PC-3 (cell line): ENCODE measurements at regions not wholly inside any gene's neighbourhood (a gene's known extent, or its start where the extent isn't known, plus 50 kb on each side); places are given as distances from the start of the nearest gene placed in this dataset.
A peak's percentile ranks its signal among the peaks of the same experiment; 100 is the strongest.

Source experiments
- ATAC-seq: fragments of 200-7000 bp; cut with Tn5 transposase; 2 replicates; pipeline ENCODE4 v1.9.1; 2020; ENCODE audit warnings: mild to moderate bottlenecking, moderate library complexity
- BruUV-seq: library from RNA; stranded (reverse); fragments of 400-500 nt; replicated peaks from 2 replicates; lab custom pipeline; 2021; lab: Mats Ljungman, UMichigan
- CTCF ChIA-PET: fragments of 300-600 bp; sonication (Branson Sonifier 250); formaldehyde crosslinking; loops from one replicate; lab custom pipeline; 2022; ENCODE audit warnings: antibody characterized with exemption; lab: Charles Lee
- POLR2A ChIA-PET: fragments of 300-600 bp; sonication (Branson Sonifier 250); formaldehyde crosslinking; loops from one replicate; lab custom pipeline; 2022; ENCODE audit warnings: antibody characterized with exemption; ENCODE audit not compliant: unreplicated experiment; lab: Charles Lee
- DNase-seq: peaks from one replicate; pipeline ENCODE4 v3.0.0-alpha.2; 2015
- H2AFZ ChIP-seq: fragments of 300-600 bp; sonication (generic); 2 replicates; pipeline ENCODE4 v1.6.0; 2016; ENCODE audit warnings: antibody characterized with exemption, low read length
- H3F3A ChIP-seq: fragments of 300-600 bp; sonication (generic); one replicate; pipeline ENCODE4 v1.6.0; 2017; ENCODE audit warnings: antibody characterized with exemption, low read length, control low read depth, mild to moderate bottlenecking; ENCODE audit not compliant: unreplicated experiment
- H3K27ac ChIP-seq: fragments of 300-600 bp; sonication (generic); 2 replicates; pipeline ENCODE4 v1.5.1; 2016; ENCODE audit warnings: mild to moderate bottlenecking, low read length
- H3K27me3 ChIP-seq: fragments of 300-600 bp; sonication (generic); 2 replicates; pipeline ENCODE4 v1.6.1; 2016; ENCODE audit warnings: low read length, mixed read lengths
- H3K36me3 ChIP-seq: fragments of 300-600 bp; sonication (generic); 2 replicates; pipeline ENCODE4 v1.6.1; 2016; ENCODE audit warnings: low read depth, mixed run types, low read length, mixed read lengths
- H3K4me1 ChIP-seq: fragments of 300-600 bp; sonication (generic); 2 replicates; pipeline ENCODE4 v1.5.1; 2016; ENCODE audit warnings: low read length; ENCODE audit not compliant: insufficient read depth
- H3K4me2 ChIP-seq: fragments of 300-600 bp; sonication (generic); 2 replicates; pipeline ENCODE4 v1.6.0; 2016; ENCODE audit warnings: low read length
- H3K4me3 ChIP-seq: fragments of 300-600 bp; sonication (generic); 2 replicates; pipeline ENCODE4 v1.5.1; 2016; ENCODE audit warnings: mild to moderate bottlenecking, low read length, mixed read lengths
- H3K79me2 ChIP-seq: fragments of 300-600 bp; sonication (generic); 2 replicates; pipeline ENCODE4 v1.6.1; 2017; ENCODE audit warnings: low read length, mixed read lengths
- H3K9ac ChIP-seq: fragments of 300-600 bp; sonication (generic); 2 replicates; pipeline ENCODE4 v1.6.0; 2016; ENCODE audit warnings: mild to moderate bottlenecking, low read length
- H3K9me2 ChIP-seq: fragments of 300-600 bp; sonication (generic); replicated peaks from 2 replicates; pipeline ENCODE4 v1.6.1; 2016; ENCODE audit warnings: mixed run types, low read length, mixed read lengths
- H3K9me3 ChIP-seq: fragments of 300-600 bp; sonication (generic); 2 replicates; pipeline ENCODE4 v1.6.1; 2016; ENCODE audit warnings: low read length, mixed read lengths
- H4K20me1 ChIP-seq: fragments of 300-600 bp; sonication (generic); 2 replicates; pipeline ENCODE4 v1.6.1; 2016; ENCODE audit warnings: low read length, mixed read lengths
- CTCF ChIP-seq: fragments of 300-600 bp; sonication (generic); conservative IDR thresholded peaks from 2 replicates; pipeline ENCODE4 v1.5.1; 2017; ENCODE audit warnings: antibody characterized with exemption, low read depth, mild to moderate bottlenecking, low read length
- EZH2 ChIP-seq: fragments of 300-600 bp; sonication (generic); IDR thresholded peaks from one replicate; pipeline ENCODE4 v1.6.1; 2017; ENCODE audit warnings: antibody characterized with exemption, mild to moderate bottlenecking, low read length; ENCODE audit not compliant: unreplicated experiment
- EZH2phosphoT487 ChIP-seq: fragments of 300-600 bp; sonication (generic); IDR thresholded peaks from 2 replicates; pipeline ENCODE4 v1.6.1; 2018; ENCODE audit warnings: mild to moderate bottlenecking, antibody characterized with exemption, low read length, borderline replicate concordance
- intact Hi-C: fragments of 100-400 bp; cut with micrococcal nuclease; formaldehyde crosslinking; loops from 2 replicates; pipeline ENCODE4 v1.9.0; 2023

- no peaks in the 10 kb centered on the region for H3K9me3 ChIP-seq
- no peaks in the 10 kb centered on the region for H3K79me2 ChIP-seq
- intact Hi-C loops = loop anchor here (1.0 to 5.0 kb wide), 8 partner anchors 9 to 215 kb away; partner anchors contain the start of gene RAB27B
- ATAC-seq (peak; percentile 84), DNase-seq (peak; percentile 94)
- H3K9ac ChIP-seq = peak overlapping the region; percentile 85
- no peaks in the 10 kb centered on the region for H3K27me3 ChIP-seq
- H3K27ac ChIP-seq = peak overlapping the region; percentile 99
- H3F3A ChIP-seq = peaks cover 11% of the 10 kb centered on the region
- no peaks in the 10 kb centered on the region for H3K9me2 ChIP-seq
- ChIA-PET POLR2A (interaction anchor here (0.6 kb wide), 1 partner anchor 211 kb away, joined by 3 read pairs; no protein-coding TSS in a partner anchor), CTCF (interaction anchor here (1.5 kb wide), 1 partner anchor 8 kb away, joined by 5 read pairs; no protein-coding TSS in a partner anchor)
- TF ChIP-seq EZH2 = no peak
- H4K20me1 ChIP-seq = no peaks in the 10 kb centered on the region
- no peaks in the 10 kb centered on the region for H3K36me3 ChIP-seq
- H3K4me3 ChIP-seq = peak overlapping the region; percentile 54
- peak overlapping the region; percentile 32 for H2AFZ ChIP-seq
- peaks cover 56% of the 10 kb centered on the region for H3K4me1 ChIP-seq
- peak overlapping the region; percentile 79 for H3K4me2 ChIP-seq
- no TSS peak for BruUV-seq
Measured at GRCh38 chr18:54767098-54767497, 61.2 kb upstream of the RAB27B start.

- H3K79me2 ChIP-seq = no peaks in the 10 kb centered on the region
- ChIA-PET POLR2A (no interaction called here), CTCF (no interaction called here)
- no peaks in the 10 kb centered on the region for H4K20me1 ChIP-seq
- peaks cover 11% of the 10 kb centered on the region for H3F3A ChIP-seq
- no TSS peak for BruUV-seq
- ATAC-seq (peak; percentile 14; the same call in 1 of the 2 replicates), DNase-seq (peak; percentile 59)
- no peaks in the 10 kb centered on the region for H3K27me3 ChIP-seq
- H3K36me3 ChIP-seq = no peaks in the 10 kb centered on the region
- TF ChIP-seq EZH2phosphoT487 (no peak), CTCF (no peak), EZH2 (no peak)
- H3K9me3 ChIP-seq = no peaks in the 10 kb centered on the region
- H3K27ac ChIP-seq = peak overlapping the region; percentile 99
- intact Hi-C loops = loop anchor here (5.0 kb wide), 2 partner anchors 72 to 213 kb away; no protein-coding TSS in a partner anchor
- no peak overlapping the region for H2AFZ ChIP-seq
- peaks cover 61% of the 10 kb centered on the region for H3K4me1 ChIP-seq
- peak overlapping the region; percentile 21; the same call in 1 of the 2 replicates for H3K4me2 ChIP-seq
- no peak overlapping the region for H3K4me3 ChIP-seq
- H3K9me2 ChIP-seq = no peaks in the 10 kb centered on the region
- H3K9ac ChIP-seq = peak overlapping the region; percentile 32
Measured at GRCh38 chr18:54769526-54770464, 58.5 kb upstream of the RAB27B start.

- intact Hi-C loops = no loop called here
- CTCF ChIA-PET = no interaction called here
Measured at GRCh38 chr18:54772056-54772455, 56.2 kb upstream of the RAB27B start.

More at GRCh38 chr18:54772056-54772455, 56.2 kb upstream of the RAB27B start:
- H3K4me2 ChIP-seq = no peak overlapping the region
- BruUV-seq = no TSS peak
- POLR2A ChIA-PET = interaction anchor here (0.6 kb wide), 1 partner anchor 73 kb away, joined by 5 read pairs; no protein-coding TSS in a partner anchor
- no peaks in the 10 kb centered on the region for H3K36me3 ChIP-seq
- H3K27ac ChIP-seq = no peak overlapping the region
- peaks cover 11% of the 10 kb centered on the region for H3F3A ChIP-seq
- no peaks in the 10 kb centered on the region for H3K9me2 ChIP-seq
- DNase-seq (no peak), ATAC-seq (no peak)
- H3K27me3 ChIP-seq = no peaks in the 10 kb centered on the region
- peaks cover 61% of the 10 kb centered on the region for H3K4me1 ChIP-seq
- no peak overlapping the region for H3K9ac ChIP-seq
- no peaks in the 10 kb centered on the region for H4K20me1 ChIP-seq
- TF ChIP-seq EZH2 (no peak), CTCF (no peak), EZH2phosphoT487 (no peak)
- H3K4me3 ChIP-seq = no peak overlapping the region
- H2AFZ ChIP-seq = no peak overlapping the region
- H3K79me2 ChIP-seq = no peaks in the 10 kb centered on the region
- no peaks in the 10 kb centered on the region for H3K9me3 ChIP-seq
